ENCODE measurements at regions not wholly inside any gene's neighbourhood (a gene's known extent, or its start where the extent isn't known, plus 50 kb on each side); places are given as distances from the start of the nearest gene placed in this dataset.

DNA sequence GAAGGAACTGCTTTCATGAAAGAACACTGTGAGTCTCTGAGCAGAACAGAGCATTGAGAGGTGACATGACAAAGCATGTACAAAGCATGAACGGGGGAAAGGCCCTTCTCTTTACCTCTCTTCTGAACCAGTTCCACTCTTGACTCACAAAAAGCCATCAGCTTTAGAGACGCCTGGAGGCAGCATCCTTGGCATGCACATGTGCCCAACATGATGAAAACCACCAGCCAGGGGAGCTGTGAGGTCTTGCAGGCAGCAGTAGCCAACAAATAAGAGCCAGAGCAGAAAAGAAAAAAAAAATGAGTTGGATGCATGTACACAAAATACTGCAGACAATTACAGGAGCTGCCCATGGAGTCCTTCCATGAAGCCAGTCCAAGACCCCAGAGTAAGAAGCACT is 95.5 kb upstream of the AGAP1 start:
- TF ChIP-seq EZH2 (IDR thresholded peaks at IDR 0.05; ENCODE audit: borderline replicate concordance) = no peak
- TF ChIP-seq CTCF (IDR thresholded peaks at IDR 0.05; ENCODE audit: poor library complexity) = no peak
- no peak for TF ChIP-seq EZH2phosphoT487 (IDR thresholded peaks at IDR 0.05; ENCODE audit: low read depth, severe bottlenecking, unreplicated experiment)

Measured in hepatocyte (in vitro differentiated cells).